HG03558 (cell line): ENCODE measurements at regions not wholly inside any gene's neighbourhood (a gene's known extent, or its start where the extent isn't known, plus 50 kb on each side); places are given as distances from the start of the nearest gene placed in this dataset.
"Not testable (repeated sequence)": the region's sequence is repeated elsewhere in the genome, so short reads cannot be mapped to it uniquely, and the experiment has no call there.

ENCODE experiments used
- ATAC-seq: cut with Tn5 transposase; IDR thresholded peaks from one replicate; pipeline ENCODE4 v1.9.1; 2021; ENCODE audit warnings: moderate number of reproducible peaks; ENCODE audit not compliant: unreplicated experiment; ENCODE audit errors: extremely low read depth

GRCh38 chr1:182173808-182174512, 112.4 kb upstream of the ZNF648 start:
- no peak for ATAC-seq

- no peak for ATAC-seq
Measured at GRCh38 chr1:182172699-182173098, 111.2 kb upstream of the ZNF648 start.

- no peak for ATAC-seq
Measured at GRCh38 chr1:182170891-182171461, 109.5 kb upstream of the ZNF648 start.

GRCh38 chr1:182169203-182169602, 107.7 kb upstream of the ZNF648 start:
- no peak for ATAC-seq

GRCh38 chr1:182166750-182167149, 105.2 kb upstream of the ZNF648 start:
- no peak for ATAC-seq

GRCh38 chr1:182166321-182166720, 104.8 kb upstream of the ZNF648 start:
- ATAC-seq = no peak

- ATAC-seq = no peak
Measured at GRCh38 chr1:182164273-182164672, 102.8 kb upstream of the ZNF648 start.

- no peak for ATAC-seq
Measured at GRCh38 chr1:182163821-182164223, 102.3 kb upstream of the ZNF648 start.

GRCh38 chr1:182159443-182159842, 97.9 kb upstream of the ZNF648 start:
- no peak for ATAC-seq

GRCh38 chr1:182157187-182157586, 95.7 kb upstream of the ZNF648 start:
- no peak for ATAC-seq

GRCh38 chr1:182154425-182154824, 92.9 kb upstream of the ZNF648 start:
- ATAC-seq = not testable (repeated sequence)

- ATAC-seq = no peak
Measured at GRCh38 chr1:182149411-182149965, 88.0 kb upstream of the ZNF648 start.

- ATAC-seq = no peak
Measured at GRCh38 chr1:182147951-182148350, 86.4 kb upstream of the ZNF648 start.

- peak; percentile 87 for ATAC-seq
Measured at GRCh38 chr1:182147136-182147820, 85.8 kb upstream of the ZNF648 start.

- ATAC-seq = no peak
Measured at GRCh38 chr1:182146286-182146685, 84.8 kb upstream of the ZNF648 start.

- ATAC-seq = no peak
Measured at GRCh38 chr1:182145441-182145840, 83.9 kb upstream of the ZNF648 start.

GRCh38 chr1:182144646-182145030, 83.1 kb upstream of the ZNF648 start:
- no peak for ATAC-seq

GRCh38 chr1:182143825-182144645, 82.5 kb upstream of the ZNF648 start:
- ATAC-seq = no peak

- ATAC-seq = no peak
Measured at GRCh38 chr1:182143154-182143657, 81.7 kb upstream of the ZNF648 start.

- ATAC-seq = no peak
Measured at GRCh38 chr1:182142621-182143020, 81.1 kb upstream of the ZNF648 start.
